ENCODE measurements at regions not wholly inside any gene's neighbourhood (a gene's known extent, or its start where the extent isn't known, plus 50 kb on each side); places are given as distances from the start of the nearest gene placed in this dataset.

DNA sequence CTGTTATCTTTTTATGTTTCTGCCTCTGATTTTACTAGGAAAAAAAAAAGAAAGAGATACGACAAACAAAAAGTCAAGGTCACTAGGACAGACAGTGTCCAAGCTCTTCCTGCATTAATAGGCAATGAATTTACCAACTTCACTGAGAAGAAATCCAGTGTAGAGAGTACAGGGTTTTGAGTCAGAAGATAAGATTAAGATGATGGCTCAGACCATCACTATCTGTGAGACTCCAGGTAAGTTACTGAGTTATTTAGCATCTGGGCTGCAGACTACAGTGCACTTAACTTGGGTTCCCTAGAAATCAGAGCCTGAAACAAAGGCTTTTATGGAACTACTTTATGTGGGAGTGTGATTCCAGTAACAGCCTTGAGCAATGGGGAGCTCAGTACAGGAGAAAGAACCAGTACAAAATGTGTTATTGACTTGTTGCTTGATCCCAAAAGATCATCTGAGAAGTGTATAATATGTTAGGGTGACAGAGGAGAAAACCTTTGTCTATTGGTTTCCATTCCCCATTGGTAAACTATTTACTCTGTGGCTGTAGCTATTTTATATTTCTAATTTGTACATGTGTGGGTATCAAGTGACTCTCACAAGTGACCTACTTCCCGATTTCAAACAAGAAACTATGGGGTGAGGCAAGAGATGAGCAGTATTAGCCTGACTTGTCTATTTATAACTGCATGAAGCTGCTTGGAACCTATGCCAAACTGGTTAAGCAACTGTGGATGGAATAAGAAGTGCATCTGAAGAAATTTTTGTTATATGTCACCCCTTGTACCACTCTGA lies 395.8 kb downstream of the RAB38 start:
- no peaks in the 10 kb centered on the region for H4K20me1 ChIP-seq (ENCODE audit: insufficient read depth, low read length)
- no peak overlapping the region for H3K9ac ChIP-seq (ENCODE audit: low read length)
- TF ChIP-seq, protein P1, sequence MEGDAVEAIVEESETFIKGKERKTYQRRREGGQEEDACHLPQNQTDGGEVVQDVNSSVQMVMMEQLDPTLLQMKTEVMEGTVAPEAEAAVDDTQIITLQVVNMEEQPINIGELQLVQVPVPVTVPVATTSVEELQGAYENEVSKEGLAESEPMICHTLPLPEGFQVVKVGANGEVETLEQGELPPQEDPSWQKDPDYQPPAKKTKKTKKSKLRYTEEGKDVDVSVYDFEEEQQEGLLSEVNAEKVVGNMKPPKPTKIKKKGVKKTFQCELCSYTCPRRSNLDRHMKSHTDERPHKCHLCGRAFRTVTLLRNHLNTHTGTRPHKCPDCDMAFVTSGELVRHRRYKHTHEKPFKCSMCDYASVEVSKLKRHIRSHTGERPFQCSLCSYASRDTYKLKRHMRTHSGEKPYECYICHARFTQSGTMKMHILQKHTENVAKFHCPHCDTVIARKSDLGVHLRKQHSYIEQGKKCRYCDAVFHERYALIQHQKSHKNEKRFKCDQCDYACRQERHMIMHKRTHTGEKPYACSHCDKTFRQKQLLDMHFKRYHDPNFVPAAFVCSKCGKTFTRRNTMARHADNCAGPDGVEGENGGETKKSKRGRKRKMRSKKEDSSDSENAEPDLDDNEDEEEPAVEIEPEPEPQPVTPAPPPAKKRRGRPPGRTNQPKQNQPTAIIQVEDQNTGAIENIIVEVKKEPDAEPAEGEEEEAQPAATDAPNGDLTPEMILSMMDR (IDR thresholded peaks at IDR 0.05; ENCODE audit: low read length) = no peak
- TF ChIP-seq EZH2 (optimal IDR thresholded peaks at IDR 0.05; ENCODE audit: low read depth, low read length) (no peak), EZH2phosphoT487 (IDR thresholded peaks at IDR 0.05; ENCODE audit: low read length) (no peak)
- H3K79me2 ChIP-seq (ENCODE audit: low read length) = no peaks in the 10 kb centered on the region
- no peak overlapping the region for H3K4me3 ChIP-seq (ENCODE audit: low read length)
- no peaks in the 10 kb centered on the region for H3K27me3 ChIP-seq (replicated peaks; ENCODE audit: insufficient read depth, low read length)
- DNase-seq = no peak
- no peak overlapping the region for H3K27ac ChIP-seq (ENCODE audit: low read length)
- H3K9me2 ChIP-seq (replicated peaks; ENCODE audit: insufficient read depth, low read length) = no peaks in the 10 kb centered on the region
- H3K36me3 ChIP-seq (replicated peaks; ENCODE audit: insufficient read depth, low read length) = no peaks in the 10 kb centered on the region
- H3F3A ChIP-seq (ENCODE audit: insufficient read depth, low read length) = no peaks in the 10 kb centered on the region
- H2AFZ ChIP-seq (ENCODE audit: low read length) = no peak overlapping the region
- no peaks in the 10 kb centered on the region for H3K9me3 ChIP-seq (replicated peaks; ENCODE audit: insufficient read depth, low read length)
- no peak overlapping the region for H3K4me2 ChIP-seq (ENCODE audit: low read depth, low read length)
- no peaks in the 10 kb centered on the region for H3K4me1 ChIP-seq (ENCODE audit: low read length)

DNA sequence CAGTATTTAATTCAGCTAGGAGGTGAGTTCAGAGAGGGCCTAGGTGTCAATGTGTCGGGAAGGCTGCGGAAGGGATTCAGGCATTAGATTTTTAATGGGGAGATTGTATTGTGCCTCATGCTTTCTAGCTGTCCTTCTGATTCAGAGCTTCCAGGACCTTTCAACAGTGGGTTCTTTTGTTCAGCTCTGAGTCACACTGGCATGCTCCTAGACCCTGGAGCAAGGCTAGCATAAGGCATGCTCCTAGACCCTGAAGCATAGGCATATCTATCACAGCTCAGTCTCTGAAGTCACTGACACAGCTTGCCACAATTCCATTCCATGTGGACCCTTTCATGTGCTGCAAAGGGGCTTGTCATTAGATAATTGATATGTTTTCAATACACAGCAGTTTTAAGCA lies 396.9 kb downstream of the RAB38 start:
- Histone ChIP-seq H3K9me3 (replicated peaks; ENCODE audit: insufficient read depth, low read length) (no peaks in the 10 kb centered on the region), H3F3A (ENCODE audit: insufficient read depth, low read length) (no peaks in the 10 kb centered on the region), H3K27me3 (replicated peaks; ENCODE audit: insufficient read depth, low read length) (no peaks in the 10 kb centered on the region), H3K9me2 (replicated peaks; ENCODE audit: insufficient read depth, low read length) (no peaks in the 10 kb centered on the region), H2AFZ (ENCODE audit: low read length) (no peak overlapping the region), H3K9ac (ENCODE audit: low read length) (no peak overlapping the region), H3K4me1 (ENCODE audit: low read length) (no peaks in the 10 kb centered on the region), H4K20me1 (ENCODE audit: insufficient read depth, low read length) (no peaks in the 10 kb centered on the region), H3K4me2 (ENCODE audit: low read depth, low read length) (no peak overlapping the region), H3K36me3 (replicated peaks; ENCODE audit: insufficient read depth, low read length) (no peaks in the 10 kb centered on the region), H3K79me2 (ENCODE audit: low read length) (no peaks in the 10 kb centered on the region), H3K4me3 (ENCODE audit: low read length) (no peak overlapping the region), H3K27ac (ENCODE audit: low read length) (no peak overlapping the region)
- no peak for DNase-seq
- TF ChIP-seq EZH2phosphoT487 (IDR thresholded peaks at IDR 0.05; ENCODE audit: low read length) (no peak), EZH2 (optimal IDR thresholded peaks at IDR 0.05; ENCODE audit: low read depth, low read length) (no peak)
- TF ChIP-seq, protein P1 (IDR thresholded peaks at IDR 0.05; ENCODE audit: low read length) = no peak

DNA sequence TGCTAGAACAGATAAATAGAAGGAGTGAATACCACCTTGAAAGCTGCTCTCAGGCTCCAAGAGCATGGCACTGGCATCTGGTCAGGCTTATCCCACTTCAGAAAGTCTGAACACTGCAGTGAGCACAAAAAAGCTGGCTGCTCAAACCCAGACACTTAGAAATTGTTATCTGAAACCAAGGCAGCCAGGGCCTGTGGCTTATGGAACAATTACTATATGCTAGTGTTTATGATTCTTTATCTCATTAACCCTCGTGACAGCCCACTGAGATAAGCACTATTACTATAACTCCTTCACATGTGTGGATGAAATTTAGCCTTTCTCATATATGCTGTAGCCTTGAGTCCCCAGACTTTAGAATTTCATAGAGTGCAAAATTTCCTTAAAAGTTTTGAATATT lies 400.2 kb downstream of the RAB38 start:
- no peaks in the 10 kb centered on the region for H3F3A ChIP-seq (ENCODE audit: insufficient read depth, low read length)
- H3K4me3 ChIP-seq (ENCODE audit: low read length) = no peak overlapping the region
- no peaks in the 10 kb centered on the region for H3K27me3 ChIP-seq (replicated peaks; ENCODE audit: insufficient read depth, low read length)
- H4K20me1 ChIP-seq (ENCODE audit: insufficient read depth, low read length) = no peaks in the 10 kb centered on the region
- no peaks in the 10 kb centered on the region for H3K79me2 ChIP-seq (ENCODE audit: low read length)
- H2AFZ ChIP-seq (ENCODE audit: low read length) = no peak overlapping the region
- no peaks in the 10 kb centered on the region for H3K9me3 ChIP-seq (replicated peaks; ENCODE audit: insufficient read depth, low read length)
- H3K27ac ChIP-seq (ENCODE audit: low read length) = no peak overlapping the region
- no peak overlapping the region for H3K4me2 ChIP-seq (ENCODE audit: low read depth, low read length)
- no peak for DNase-seq
- H3K4me1 ChIP-seq (ENCODE audit: low read length) = no peaks in the 10 kb centered on the region
- no peak overlapping the region for H3K9ac ChIP-seq (ENCODE audit: low read length)
- H3K9me2 ChIP-seq (replicated peaks; ENCODE audit: insufficient read depth, low read length) = no peaks in the 10 kb centered on the region
- TF ChIP-seq EZH2 (optimal IDR thresholded peaks at IDR 0.05; ENCODE audit: low read depth, low read length) (no peak), EZH2phosphoT487 (IDR thresholded peaks at IDR 0.05; ENCODE audit: low read length) (no peak)
- TF ChIP-seq, protein P1 (IDR thresholded peaks at IDR 0.05; ENCODE audit: low read length) = no peak
- no peaks in the 10 kb centered on the region for H3K36me3 ChIP-seq (replicated peaks; ENCODE audit: insufficient read depth, low read length)

All from MM.1S (cell line).